Sigmoid colon (tissue), 6 donors: ENCODE measurements at regions not wholly inside any gene's neighbourhood (a gene's known extent, or its start where the extent isn't known, plus 50 kb on each side); places are given as distances from the start of the nearest gene placed in this dataset.
"Not testable (repeated sequence)": the region's sequence is repeated elsewhere in the genome, so short reads cannot be mapped to it uniquely, and the experiment has no call there.

Experiments
- DNase-seq: peaks from one replicate; pipeline ENCODE4 v3.0.0-alpha.2; 2019
- H3K27ac ChIP-seq, 4 donors: fragments of 200-600 bp; sonication (generic); one replicate each; pipeline ENCODE4 v1.5.1; 2016 to 2019; ENCODE audit warnings: mild to moderate bottlenecking in 1 of 4
- H3K27me3 ChIP-seq, 3 donors: fragments of 200-600 bp; sonication (generic); one replicate each; pipeline ENCODE4 v1.5.1; 2019; ENCODE audit warnings: mild to moderate bottlenecking in 1 of 3
- H3K36me3 ChIP-seq, 4 donors: fragments of 200-600 bp; sonication (generic); one replicate each; pipeline ENCODE4 v1.5.1; 2016 to 2019
- H3K4me1 ChIP-seq, 4 donors: fragments of 200-600 bp; sonication (generic); one replicate each; pipeline ENCODE4 v1.5.1; 2017 to 2019
- H3K4me3 ChIP-seq, 4 donors: fragments of 200-600 bp; sonication (generic); one replicate each; pipeline ENCODE4 v1.5.1; 2017 to 2019; ENCODE audit warnings: mild to moderate bottlenecking in 2 of 4, moderate library complexity in 1 of 4
- H3K9me3 ChIP-seq, 4 donors: fragments of 200-600 bp in 3 of 4; sonication (generic) in 3 of 4; one replicate each; pipeline versions ENCODE4 v1.5.1 to v1.6.1; 2013 to 2019
- CTCF ChIP-seq, 4 experiments: fragments of 450-650 bp in 3 of 4; fragments of 200-600 bp in 1 of 4; IDR thresholded peaks; one replicate each; pipeline ENCODE4 v1.5.1; 2016 to 2019; ENCODE audit warnings: antibody characterized with exemption in 4 of 4, mild to moderate bottlenecking in 3 of 4, moderate library complexity in 2 of 4
- EP300 ChIP-seq, 4 donors: sonication (generic); formaldehyde crosslinking; IDR thresholded peaks; one replicate each; pipeline ENCODE4 v1.6.1; 2017; ENCODE audit warnings: antibody characterized with exemption in 4 of 4
- POLR2A ChIP-seq, 2 donors: fragments of 450-650 bp; IDR thresholded peaks; one replicate each; pipeline ENCODE4 v1.6.1; 2016; ENCODE audit warnings: antibody characterized with exemption in 2 of 2, mild to moderate bottlenecking in 2 of 2, moderate library complexity in 2 of 2
- POLR2AphosphoS5 ChIP-seq, 4 donors: sonication (generic); formaldehyde crosslinking; IDR thresholded peaks; one replicate each; pipeline ENCODE4 v1.6.1; 2017; ENCODE audit warnings: antibody characterized with exemption in 4 of 4
- WGBS, 2 donors: extraction: QIAGEN DNeasy Blood & Tissue Kit; methylation state at CpG; one replicate each; pipeline ENCODE4 v1.1.7; 2013; 5-methylcytosine and 5-hydroxymethylcytosine counted together
- intact Hi-C: fragments of 100-400 bp; cut with DNase I; formaldehyde crosslinking; loops from one replicate; pipeline ENCODE4 v1.15.1; 2023
- donor health status: healthy with polysubstance abuse.
- donor health status: healthy.

DNA sequence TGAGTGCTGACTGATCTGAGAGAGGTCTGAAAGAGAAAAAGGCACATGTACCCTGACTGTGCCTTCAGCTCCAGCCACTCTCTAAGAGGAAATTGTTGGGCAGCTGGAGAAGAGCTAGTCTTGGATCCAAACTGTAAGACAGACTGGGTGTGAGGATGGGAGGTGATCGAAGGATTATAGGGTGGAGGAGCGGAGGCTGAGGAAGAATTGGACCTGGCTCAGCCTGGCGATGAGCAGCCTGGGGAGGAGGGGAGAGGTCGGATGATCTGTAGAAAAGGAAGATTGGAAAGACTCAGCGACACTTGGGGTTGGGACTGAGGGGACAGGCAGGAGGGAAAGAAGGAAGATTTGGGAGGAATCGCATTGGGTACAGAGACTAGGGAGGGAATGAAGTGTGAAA, 98.6 kb upstream of the SLC25A48 start:
- TF ChIP-seq EP300 (IDR thresholded peaks at IDR 0.05) (no peak), CTCF (IDR thresholded peaks at IDR 0.05) (no peak), POLR2AphosphoS5 (IDR thresholded peaks at IDR 0.05) (no peak), POLR2A (IDR thresholded peaks at IDR 0.05) (no peak)
- Histone ChIP-seq H3K36me3 (no peaks in the 10 kb centered on the region), H3K27me3 (no peaks in the 10 kb centered on the region), H3K27ac (no peak overlapping the region), H3K4me1 (peaks cover 0 to 17% (median 15%) of the 10 kb centered on the region in 4 donors), H3K4me3 (no peak overlapping the region), H3K9me3 (no peaks in the 10 kb centered on the region)
- 93% methylated on average over 6 of the region's 6 CpGs for WGBS, 2 donors
- DNase-seq, result no peak
- intact Hi-C loops, result no loop called here

- intact Hi-C loops, DNase-seq, H3K4me3 ChIP-seq, H3K4me1 ChIP-seq, H3K27ac ChIP-seq, H3K27me3 ChIP-seq, H3K9me3 ChIP-seq, H3K36me3 ChIP-seq: not testable (repeated sequence)
- WGBS, 2 donors, result 89 to 90% methylated on average over 8 of the region's 8 CpGs
These were observed 99.5 kb upstream of the SLC25A48 start for GRCh38 chr5:135734956-135735355.

- H3K27ac ChIP-seq, intact Hi-C loops, H3K4me3 ChIP-seq, H3K27me3 ChIP-seq, H3K4me1 ChIP-seq, H3K36me3 ChIP-seq, H3K9me3 ChIP-seq, DNase-seq: not testable (repeated sequence)
- 78 to 88% methylated on average over 1 of the region's 1 CpG for WGBS, 2 donors
These were observed 103.4 kb upstream of the SLC25A48 start for GRCh38 chr5:135731034-135731433.

- H3K27ac ChIP-seq, H3K4me3 ChIP-seq, intact Hi-C loops, H3K4me1 ChIP-seq, H3K9me3 ChIP-seq, DNase-seq, H3K36me3 ChIP-seq, H3K27me3 ChIP-seq: not testable (repeated sequence)
- 93 to 100% methylated on average over 1 of the region's 1 CpG for WGBS, 2 donors
These were observed 104.3 kb upstream of the SLC25A48 start for GRCh38 chr5:135730161-135730560.

- 60 to 71% methylated on average over 1 of the region's 1 CpG for WGBS, 2 donors
- no peak for DNase-seq
These were observed 105.1 kb upstream of the SLC25A48 start for GRCh38 chr5:135729321-135729786.

GRCh38 chr5:135724617-135725016, 109.8 kb upstream of the SLC25A48 start:
- Histone ChIP-seq H3K4me1 (peaks cover 0 to 4% (median 0%) of the 10 kb centered on the region in 4 donors), H3K27ac (no peak overlapping the region), H3K9me3 (no peaks in the 10 kb centered on the region), H3K36me3 (no peaks in the 10 kb centered on the region), H3K4me3 (no peak overlapping the region), H3K27me3 (no peaks in the 10 kb centered on the region)
- TF ChIP-seq EP300 (IDR thresholded peaks at IDR 0.05), result no peak
- no peak for TF ChIP-seq CTCF (IDR thresholded peaks at IDR 0.05)
- intact Hi-C loops, result no loop called here
- no peak for DNase-seq
- 37 to 64% methylated on average over 2 of the region's 2 CpGs for WGBS, 2 donors

More at GRCh38 chr5:135729321-135729786, 105.1 kb upstream of the SLC25A48 start:
- Histone ChIP-seq H3K27ac (no peak overlapping the region), H3K4me1 (peaks cover 0 to 4% (median 0%) of the 10 kb centered on the region in 4 donors), H3K27me3 (no peaks in the 10 kb centered on the region), H3K4me3 (no peak overlapping the region), H3K36me3 (no peaks in the 10 kb centered on the region), H3K9me3 (no peaks in the 10 kb centered on the region)
- TF ChIP-seq CTCF (IDR thresholded peaks at IDR 0.05) (no peak), POLR2AphosphoS5 (IDR thresholded peaks at IDR 0.05) (peak in 2 of 4 donors; percentile 22 to 58), EP300 (IDR thresholded peaks at IDR 0.05) (no peak), POLR2A (IDR thresholded peaks at IDR 0.05) (no peak)
- intact Hi-C loops, result no loop called here
